Caco-2 (cell line): ENCODE measurements at regions not wholly inside any gene's neighbourhood (a gene's known extent, or its start where the extent isn't known, plus 50 kb on each side); places are given as distances from the start of the nearest gene placed in this dataset.

Experiments
- BruUV-seq: library from RNA; stranded (reverse); fragments of 400-500 nt; replicated peaks from 2 replicates; lab custom pipeline; 2021; lab: Mats Ljungman, UMichigan
- CTCF ChIA-PET: fragments of 300-600 bp; sonication (Branson Sonifier 250); formaldehyde crosslinking; loops from one replicate; lab custom pipeline; 2022; ENCODE audit warnings: antibody characterized with exemption; lab: Charles Lee
- POLR2A ChIA-PET: fragments of 300-600 bp; sonication (Branson Sonifier 250); formaldehyde crosslinking; loops from one replicate; lab custom pipeline; 2022; ENCODE audit warnings: antibody characterized with exemption; lab: Charles Lee
- DNase-seq, 2 experiments: peaks; one replicate each; pipeline versions ENCODE4 v3.0.0 to v3.0.0-alpha.2; 2020 to 2022
- H3K27me3 ChIP-seq: replicated peaks from 2 replicates; pipeline ENCODE4 v1.6.0; 2011; ENCODE audit warnings: low read length; ENCODE audit not compliant: control insufficient read depth, insufficient read depth
- H3K36me3 ChIP-seq: 2 replicates; pipeline ENCODE4 v1.5.1; 2011; ENCODE audit warnings: low read length; ENCODE audit not compliant: control insufficient read depth, insufficient read depth
- H3K4me1 ChIP-seq: fragments of 250-450 bp; sonication (Bioruptor Pico); 2 replicates; pipeline ENCODE4 v1.5.1; 2020; ENCODE audit warnings: mild to moderate bottlenecking
- H3K4me3 ChIP-seq: 2 replicates; pipeline ENCODE4 v1.5.1; 2011; ENCODE audit warnings: low read depth, mild to moderate bottlenecking, control low read depth, low read length
- H3K9me3 ChIP-seq: fragments of 250-450 bp; sonication (Bioruptor Pico); 2 replicates; pipeline ENCODE4 v1.5.1; 2020; ENCODE audit warnings: mild to moderate bottlenecking, moderate library complexity
- H3K27ac Mint-ChIP-seq: one replicate; pipeline ENCODE4 v1.8.0; 2022; ENCODE audit warnings: mixed read lengths; ENCODE audit not compliant: unreplicated experiment
- H3K27me3 Mint-ChIP-seq: one replicate; pipeline ENCODE4 v1.8.0; 2022; ENCODE audit warnings: mixed read lengths; ENCODE audit not compliant: insufficient read depth, unreplicated experiment
- H3K36me3 Mint-ChIP-seq: one replicate; pipeline ENCODE4 v1.8.0; 2022; ENCODE audit warnings: mild to moderate bottlenecking, mixed read lengths; ENCODE audit not compliant: insufficient read depth, unreplicated experiment
- H3K4me1 Mint-ChIP-seq: one replicate; pipeline ENCODE4 v1.8.0; 2022; ENCODE audit warnings: low read depth, mixed read lengths; ENCODE audit not compliant: unreplicated experiment
- H3K4me3 Mint-ChIP-seq: one replicate; pipeline ENCODE4 v1.8.0; 2022; ENCODE audit warnings: mild to moderate bottlenecking, moderate library complexity, mixed read lengths; ENCODE audit not compliant: unreplicated experiment
- H3K9me3 Mint-ChIP-seq: one replicate; pipeline ENCODE4 v1.8.0; 2022; ENCODE audit warnings: mixed read lengths; ENCODE audit not compliant: unreplicated experiment
- intact Hi-C: fragments of 100-400 bp; cut with micrococcal nuclease; formaldehyde crosslinking; loops from one replicate; pipeline ENCODE4 v1.10.0; 2022; ENCODE audit not compliant: unreplicated experiment
- TF ChIP-seq, protein P1 (sequence below), 2 experiments: fragments of 200-600 bp in 1 of 2; IDR thresholded peaks; 1 replicate in 1 of 2; 2 replicates in 1 of 2; pipeline versions ENCODE4 v1.5.1 to v1.8.0; 2011 to 2022; ENCODE audit warnings: antibody characterized with exemption in 1 of 2, control low read depth in 1 of 2, inconsistent platforms in 1 of 2, low read depth in 1 of 2, low read length in 1 of 2, mild to moderate bottlenecking in 1 of 2, moderate library complexity in 1 of 2; ENCODE audit not compliant: insufficient read depth in 1 of 2, severe bottlenecking in 1 of 2, unreplicated experiment in 1 of 2

- no peaks in the 10 kb centered on the region for H3K27me3 ChIP-seq
- TF ChIP-seq, protein P1, sequence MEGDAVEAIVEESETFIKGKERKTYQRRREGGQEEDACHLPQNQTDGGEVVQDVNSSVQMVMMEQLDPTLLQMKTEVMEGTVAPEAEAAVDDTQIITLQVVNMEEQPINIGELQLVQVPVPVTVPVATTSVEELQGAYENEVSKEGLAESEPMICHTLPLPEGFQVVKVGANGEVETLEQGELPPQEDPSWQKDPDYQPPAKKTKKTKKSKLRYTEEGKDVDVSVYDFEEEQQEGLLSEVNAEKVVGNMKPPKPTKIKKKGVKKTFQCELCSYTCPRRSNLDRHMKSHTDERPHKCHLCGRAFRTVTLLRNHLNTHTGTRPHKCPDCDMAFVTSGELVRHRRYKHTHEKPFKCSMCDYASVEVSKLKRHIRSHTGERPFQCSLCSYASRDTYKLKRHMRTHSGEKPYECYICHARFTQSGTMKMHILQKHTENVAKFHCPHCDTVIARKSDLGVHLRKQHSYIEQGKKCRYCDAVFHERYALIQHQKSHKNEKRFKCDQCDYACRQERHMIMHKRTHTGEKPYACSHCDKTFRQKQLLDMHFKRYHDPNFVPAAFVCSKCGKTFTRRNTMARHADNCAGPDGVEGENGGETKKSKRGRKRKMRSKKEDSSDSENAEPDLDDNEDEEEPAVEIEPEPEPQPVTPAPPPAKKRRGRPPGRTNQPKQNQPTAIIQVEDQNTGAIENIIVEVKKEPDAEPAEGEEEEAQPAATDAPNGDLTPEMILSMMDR (IDR thresholded peaks at IDR 0.05; ENCODE audit: insufficient read depth in 1 of 2, low read depth in 1 of 2, low read length in 1 of 2, severe bottlenecking in 1 of 2, unreplicated experiment in 1 of 2) = no peak
- DNase-seq = no peak
- Mint-ChIP-seq H3K4me1 (no peaks in the 10 kb centered on the region), H3K36me3 (no peaks in the 10 kb centered on the region), H3K9me3 (peaks cover 38% of the 10 kb centered on the region), H3K27me3 (peaks cover 21% of the 10 kb centered on the region), H3K27ac (no peak overlapping the region), H3K4me3 (no peak overlapping the region)
- BruUV-seq = no TSS peak
- intact Hi-C loops = no loop called here
- H3K4me1 ChIP-seq = no peaks in the 10 kb centered on the region
- ChIA-PET CTCF (no interaction called here), POLR2A (no interaction called here)
- no peaks in the 10 kb centered on the region for H3K9me3 ChIP-seq
- H3K4me3 ChIP-seq = no peak overlapping the region
- H3K36me3 ChIP-seq = no peaks in the 10 kb centered on the region
These were observed 269.4 kb downstream of the CRLF2 start for GRCh38 chrX:943035-943434.

- no peaks in the 10 kb centered on the region for H3K4me1 ChIP-seq
- Mint-ChIP-seq H3K27me3 (peaks cover 24% of the 10 kb centered on the region), H3K9me3 (peaks cover 30% of the 10 kb centered on the region), H3K36me3 (no peaks in the 10 kb centered on the region), H3K27ac (no peak overlapping the region), H3K4me3 (no peak overlapping the region), H3K4me1 (no peaks in the 10 kb centered on the region)
- intact Hi-C loops = no loop called here
- ChIA-PET POLR2A (no interaction called here), CTCF (no interaction called here)
- DNase-seq = no peak
- no peaks in the 10 kb centered on the region for H3K27me3 ChIP-seq
- no peak overlapping the region for H3K4me3 ChIP-seq
- no peaks in the 10 kb centered on the region for H3K9me3 ChIP-seq
- no peaks in the 10 kb centered on the region for H3K36me3 ChIP-seq
- BruUV-seq = no TSS peak
- TF ChIP-seq, protein P1 (IDR thresholded peaks at IDR 0.05; ENCODE audit: insufficient read depth in 1 of 2, low read depth in 1 of 2, low read length in 1 of 2, severe bottlenecking in 1 of 2, unreplicated experiment in 1 of 2) = no peak
These were observed 271.8 kb downstream of the CRLF2 start for GRCh38 chrX:940691-941090.

DNA sequence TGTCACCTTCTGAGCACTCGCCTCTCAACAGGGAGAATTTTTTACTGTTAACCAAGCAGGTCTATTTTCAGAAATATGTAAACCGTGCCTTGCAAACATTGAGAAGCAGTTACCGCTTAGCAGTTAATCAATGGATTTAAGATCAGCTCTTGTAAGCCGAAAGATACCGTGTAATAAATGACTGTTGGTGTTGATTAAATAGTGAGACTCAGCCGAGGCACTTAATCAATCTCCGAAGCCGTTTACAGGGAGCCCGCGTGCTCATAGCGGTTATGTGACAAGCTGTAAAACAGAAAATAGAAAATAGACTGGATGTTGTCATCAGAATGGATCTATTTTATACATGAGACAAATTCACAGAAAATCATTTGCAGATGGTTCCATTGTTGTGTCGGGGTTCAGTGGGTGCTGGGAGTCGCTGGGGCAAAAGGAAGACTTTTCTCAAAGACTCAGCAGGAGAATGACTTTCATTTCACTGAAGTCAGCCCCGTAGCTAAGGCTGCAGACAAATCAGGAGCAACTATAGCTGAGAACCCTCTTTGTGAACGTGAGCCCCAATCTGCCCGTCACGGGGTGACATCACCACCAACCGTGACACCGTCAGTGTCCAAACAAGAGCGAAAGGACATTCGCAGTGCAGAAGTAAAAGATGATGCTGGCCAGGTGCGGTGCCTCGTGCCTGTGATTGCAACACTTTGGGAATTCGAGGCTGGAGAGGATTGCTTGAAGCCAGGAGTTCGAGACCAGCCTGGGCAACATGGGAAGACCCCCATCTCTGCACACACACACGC, 275.3 kb downstream of the CRLF2 start:
- BruUV-seq = no TSS peak
- H3K4me1 ChIP-seq = no peaks in the 10 kb centered on the region
- TF ChIP-seq, protein P1 (IDR thresholded peaks at IDR 0.05; ENCODE audit: insufficient read depth in 1 of 2, low read depth in 1 of 2, low read length in 1 of 2, severe bottlenecking in 1 of 2, unreplicated experiment in 1 of 2) = no peak
- Mint-ChIP-seq H3K27me3 (peaks cover 20% of the 10 kb centered on the region), H3K4me1 (no peaks in the 10 kb centered on the region), H3K27ac (no peak overlapping the region), H3K36me3 (no peaks in the 10 kb centered on the region), H3K9me3 (peaks cover 20% of the 10 kb centered on the region), H3K4me3 (no peak overlapping the region)
- no peaks in the 10 kb centered on the region for H3K9me3 ChIP-seq
- H3K27me3 ChIP-seq = no peaks in the 10 kb centered on the region
- no peak for DNase-seq
- ChIA-PET POLR2A (no interaction called here), CTCF (no interaction called here)
- no peaks in the 10 kb centered on the region for H3K36me3 ChIP-seq
- intact Hi-C loops = no loop called here
- no peak overlapping the region for H3K4me3 ChIP-seq
